ENCODE measurements at regions not wholly inside any gene's neighbourhood (a gene's known extent, or its start where the extent isn't known, plus 50 kb on each side); places are given as distances from the start of the nearest gene placed in this dataset.

- Mint-ChIP-seq H3K27me3 (ENCODE audit: low read depth in 3 of 3) (peaks cover 0 to 4% (median 0%) of the 10 kb centered on the region in 3 donors), H3K4me1 (no peaks in the 10 kb centered on the region), H3K27ac (no peak overlapping the region), H3K36me3 (no peaks in the 10 kb centered on the region), H3K9me3 (peaks cover 0 to 6% (median 2%) of the 10 kb centered on the region in 6 donors), H3K4me3 (no peak overlapping the region)
- DNase-seq, result no peak
These were observed 169.5 kb upstream of the EGLN3 start for GRCh38 chr14:34120185-34120977.

- Mint-ChIP-seq H3K36me3 (no peaks in the 10 kb centered on the region), H3K4me3 (no peak overlapping the region), H3K27ac (no peak overlapping the region), H3K4me1 (no peaks in the 10 kb centered on the region), H3K9me3 (peaks cover 0 to 6% (median 2%) of the 10 kb centered on the region in 6 donors), H3K27me3 (ENCODE audit: low read depth in 3 of 3) (peaks cover 0 to 4% (median 0%) of the 10 kb centered on the region in 3 donors)
- DNase-seq, result no peak
These were observed 168.4 kb upstream of the EGLN3 start for GRCh38 chr14:34119107-34119858.

- Mint-ChIP-seq H3K4me3 (no peak overlapping the region), H3K4me1 (no peaks in the 10 kb centered on the region), H3K27me3 (ENCODE audit: low read depth in 3 of 3) (peaks cover 0 to 9% (median 3%) of the 10 kb centered on the region in 3 donors), H3K36me3 (no peaks in the 10 kb centered on the region), H3K9me3 (peaks cover 0 to 8% (median 2%) of the 10 kb centered on the region in 6 donors), H3K27ac (no peak overlapping the region)
- DNase-seq, result no peak
These were observed 163.1 kb upstream of the EGLN3 start for GRCh38 chr14:34113991-34114390.

GRCh38 chr14:34113005-34113511 lies 162.2 kb upstream of the EGLN3 start:
- peaks cover 0 to 9% (median 3%) of the 10 kb centered on the region in 3 donors for H3K27me3 Mint-ChIP-seq (ENCODE audit: low read depth in 3 of 3)
- peaks cover 0 to 8% (median 2%) of the 10 kb centered on the region in 6 donors for H3K9me3 Mint-ChIP-seq
- no peak overlapping the region for H3K27ac Mint-ChIP-seq
- no peaks in the 10 kb centered on the region for H3K4me1 Mint-ChIP-seq
- H3K4me3 Mint-ChIP-seq, result no peak overlapping the region
- no peaks in the 10 kb centered on the region for H3K36me3 Mint-ChIP-seq
- DNase-seq, result no peak

GRCh38 chr14:34111953-34112352 lies 161.1 kb upstream of the EGLN3 start:
- no peaks in the 10 kb centered on the region for H3K4me1 Mint-ChIP-seq
- peaks cover 0 to 9% (median 3%) of the 10 kb centered on the region in 3 donors for H3K27me3 Mint-ChIP-seq (ENCODE audit: low read depth in 3 of 3)
- no peak overlapping the region for H3K4me3 Mint-ChIP-seq
- no peak for DNase-seq
- no peak overlapping the region for H3K27ac Mint-ChIP-seq
- H3K36me3 Mint-ChIP-seq, result no peaks in the 10 kb centered on the region
- H3K9me3 Mint-ChIP-seq, result peaks cover 0 to 8% (median 2%) of the 10 kb centered on the region in 6 donors

- DNase-seq, result no peak
- no peaks in the 10 kb centered on the region for H3K4me1 Mint-ChIP-seq
- H3K4me3 Mint-ChIP-seq, result no peak overlapping the region
- no peaks in the 10 kb centered on the region for H3K36me3 Mint-ChIP-seq
- H3K27me3 Mint-ChIP-seq (ENCODE audit: low read depth in 3 of 3), result peaks cover 0 to 9% (median 3%) of the 10 kb centered on the region in 3 donors
- H3K27ac Mint-ChIP-seq, result no peak overlapping the region
- H3K9me3 Mint-ChIP-seq, result peaks cover 0 to 8% (median 2%) of the 10 kb centered on the region in 6 donors
These were observed 160.6 kb upstream of the EGLN3 start for GRCh38 chr14:34111505-34111904.

- Mint-ChIP-seq H3K27me3 (ENCODE audit: low read depth in 3 of 3) (peaks cover 0 to 5% (median 3%) of the 10 kb centered on the region in 3 donors), H3K4me1 (no peaks in the 10 kb centered on the region), H3K9me3 (peaks cover 0 to 2% (median 0%) of the 10 kb centered on the region in 6 donors), H3K27ac (no peak overlapping the region), H3K36me3 (no peaks in the 10 kb centered on the region), H3K4me3 (no peak overlapping the region)
- DNase-seq, result no peak
These were observed 159.7 kb upstream of the EGLN3 start for GRCh38 chr14:34110531-34110930.

- peaks cover 0 to 3% (median under 1%) of the 10 kb centered on the region in 3 donors for H3K27me3 Mint-ChIP-seq (ENCODE audit: low read depth in 3 of 3)
- no peaks in the 10 kb centered on the region for H3K9me3 Mint-ChIP-seq
- no peaks in the 10 kb centered on the region for H3K36me3 Mint-ChIP-seq
- no peak overlapping the region for H3K27ac Mint-ChIP-seq
- H3K4me3 Mint-ChIP-seq, result no peak overlapping the region
- DNase-seq, result no peak
- no peaks in the 10 kb centered on the region for H3K4me1 Mint-ChIP-seq
These were observed 156.6 kb upstream of the EGLN3 start for GRCh38 chr14:34107441-34107840.

- Mint-ChIP-seq H3K27me3 (ENCODE audit: low read depth in 3 of 3) (peaks cover 0 to 2% (median 0%) of the 10 kb centered on the region in 3 donors), H3K4me1 (no peaks in the 10 kb centered on the region), H3K4me3 (no peak overlapping the region), H3K9me3 (no peaks in the 10 kb centered on the region), H3K36me3 (no peaks in the 10 kb centered on the region), H3K27ac (no peak overlapping the region)
- DNase-seq, result no peak
These were observed 155.4 kb upstream of the EGLN3 start for GRCh38 chr14:34106310-34106709.

GRCh38 chr14:34104489-34105397 lies 153.9 kb upstream of the EGLN3 start:
- Mint-ChIP-seq H3K4me1 (no peaks in the 10 kb centered on the region), H3K27ac (no peak overlapping the region), H3K4me3 (no peak overlapping the region), H3K27me3 (ENCODE audit: low read depth in 3 of 3) (peaks cover 0 to 2% (median 0%) of the 10 kb centered on the region in 3 donors), H3K9me3 (no peaks in the 10 kb centered on the region), H3K36me3 (no peaks in the 10 kb centered on the region)
- no peak for DNase-seq

GRCh38 chr14:34103176-34103575 lies 152.3 kb upstream of the EGLN3 start:
- Mint-ChIP-seq H3K9me3 (no peaks in the 10 kb centered on the region), H3K4me3 (no peak overlapping the region), H3K36me3 (no peaks in the 10 kb centered on the region), H3K4me1 (no peaks in the 10 kb centered on the region), H3K27me3 (ENCODE audit: low read depth in 3 of 3) (peaks cover 0 to 2% (median 0%) of the 10 kb centered on the region in 3 donors), H3K27ac (no peak overlapping the region)
- DNase-seq, result no peak

- H3K4me1 Mint-ChIP-seq, result peaks cover 0 to under 1% of the 10 kb centered on the region in 2 donors
- no peaks in the 10 kb centered on the region for H3K36me3 Mint-ChIP-seq
- DNase-seq, result no peak
- no peak overlapping the region for H3K4me3 Mint-ChIP-seq
- H3K27me3 Mint-ChIP-seq (ENCODE audit: low read depth in 3 of 3), result peaks cover 0 to 2% (median 2%) of the 10 kb centered on the region in 3 donors
- H3K9me3 Mint-ChIP-seq, result no peaks in the 10 kb centered on the region
- no peak overlapping the region for H3K27ac Mint-ChIP-seq
These were observed 148.8 kb upstream of the EGLN3 start for GRCh38 chr14:34099635-34100034.

GRCh38 chr14:34098985-34099349 lies 148.1 kb upstream of the EGLN3 start:
- Mint-ChIP-seq H3K27me3 (ENCODE audit: low read depth in 3 of 3) (peaks cover 0 to 2% (median 2%) of the 10 kb centered on the region in 3 donors), H3K9me3 (no peaks in the 10 kb centered on the region), H3K27ac (no peak overlapping the region), H3K36me3 (no peaks in the 10 kb centered on the region), H3K4me3 (no peak overlapping the region), H3K4me1 (peaks cover 2 to 7% of the 10 kb centered on the region in 2 donors)
- no peak for DNase-seq
